ENCODE measurements at regions not wholly inside any gene's neighbourhood (a gene's known extent, or its start where the extent isn't known, plus 50 kb on each side); places are given as distances from the start of the nearest gene placed in this dataset.
A peak's percentile ranks its signal among the peaks of the same experiment; 100 is the strongest.

- H3K4me1 ChIP-seq (ENCODE audit: control insufficient read depth in 1 of 2, insufficient read depth in 2 of 2, low read length in 2 of 2) = no peaks in the 10 kb centered on the region
- no peak overlapping the region for H3K4me2 ChIP-seq (ENCODE audit: low read length)
- H3K23ac ChIP-seq (ENCODE audit: low read length) = no peak overlapping the region
- no peak overlapping the region for H3K4me3 ChIP-seq (ENCODE audit: low read depth, low read length)
- H4K12ac ChIP-seq (ENCODE audit: low read depth, low read length) = no peak overlapping the region
- H2BK120ac ChIP-seq (ENCODE audit: insufficient read depth, low read length, poor library complexity) = no peak overlapping the region
- H3K79me1 ChIP-seq (ENCODE audit: low read length) = no peaks in the 10 kb centered on the region
- no peak overlapping the region for H2BK12ac ChIP-seq (ENCODE audit: low read length)
- no peaks in the 10 kb centered on the region for H3K36me3 ChIP-seq (ENCODE audit: control insufficient read depth in 1 of 2, insufficient read depth in 2 of 2, low read length in 2 of 2)
- no peak overlapping the region for H3K18ac ChIP-seq (ENCODE audit: low read length)
- H3K79me2 ChIP-seq (ENCODE audit: control insufficient read depth, insufficient read depth, low read length, poor library complexity) = no peaks in the 10 kb centered on the region
- H3K27me3 ChIP-seq (ENCODE audit: insufficient read depth, low read length) = no peaks in the 10 kb centered on the region
- no CpG with 5 or more reads among the region's 3 CpGs for WGBS (ENCODE audit: extremely low coverage, insufficient coverage, insufficient read length)
- no peaks in the 10 kb centered on the region for H3K9me3 ChIP-seq (ENCODE audit: insufficient read depth, low read depth, low read length)
- no peak overlapping the region for H2AFZ ChIP-seq (ENCODE audit: insufficient read depth, low read length, poor library complexity)
- H4K8ac ChIP-seq (ENCODE audit: low read depth, low read length) = no peak overlapping the region
- no peak overlapping the region for H3K9ac ChIP-seq (ENCODE audit: low read length)
- no peak for DNase-seq
- H3K14ac ChIP-seq (ENCODE audit: low read length) = no peak overlapping the region
- H3K4ac ChIP-seq (ENCODE audit: low read depth, low read length) = no peak overlapping the region
- no peak overlapping the region for H3K27ac ChIP-seq (ENCODE audit: low read depth, low read length)
- H2BK5ac ChIP-seq (ENCODE audit: low read depth, low read length, poor library complexity) = no peak overlapping the region
- H4K91ac ChIP-seq (ENCODE audit: low read depth, low read length) = no peak overlapping the region
- H2AK5ac ChIP-seq (ENCODE audit: low read length) = no peak overlapping the region
Observed at GRCh38 chr2:228698963-228699362, 517.5 kb upstream of the SPHKAP start.

- no CpG with 5 or more reads among the region's 3 CpGs for WGBS (ENCODE audit: extremely low coverage, insufficient coverage, insufficient read length)
- no peak overlapping the region for H4K91ac ChIP-seq (ENCODE audit: low read depth, low read length)
- H3K79me1 ChIP-seq (ENCODE audit: low read length) = no peaks in the 10 kb centered on the region
- H2AK5ac ChIP-seq (ENCODE audit: low read length) = no peak overlapping the region
- H3K4ac ChIP-seq (ENCODE audit: low read depth, low read length) = no peak overlapping the region
- no peak overlapping the region for H3K18ac ChIP-seq (ENCODE audit: low read length)
- no peak overlapping the region for H2BK120ac ChIP-seq (ENCODE audit: insufficient read depth, low read length, poor library complexity)
- H3K9ac ChIP-seq (ENCODE audit: low read length) = no peak overlapping the region
- no peak overlapping the region for H4K8ac ChIP-seq (ENCODE audit: low read depth, low read length)
- no peaks in the 10 kb centered on the region for H3K79me2 ChIP-seq (ENCODE audit: control insufficient read depth, insufficient read depth, low read length, poor library complexity)
- no peak overlapping the region for H3K27ac ChIP-seq (ENCODE audit: low read depth, low read length)
- H4K12ac ChIP-seq (ENCODE audit: low read depth, low read length) = no peak overlapping the region
- H3K9me3 ChIP-seq (ENCODE audit: insufficient read depth, low read depth, low read length) = no peaks in the 10 kb centered on the region
- no peak overlapping the region for H2AFZ ChIP-seq (ENCODE audit: insufficient read depth, low read length, poor library complexity)
- H3K23ac ChIP-seq (ENCODE audit: low read length) = no peak overlapping the region
- H3K14ac ChIP-seq (ENCODE audit: low read length) = no peak overlapping the region
- H3K4me2 ChIP-seq (ENCODE audit: low read length) = no peak overlapping the region
- no peaks in the 10 kb centered on the region for H3K36me3 ChIP-seq (ENCODE audit: control insufficient read depth in 1 of 2, insufficient read depth in 2 of 2, low read length in 2 of 2)
- H2BK12ac ChIP-seq (ENCODE audit: low read length) = no peak overlapping the region
- H2BK5ac ChIP-seq (ENCODE audit: low read depth, low read length, poor library complexity) = no peak overlapping the region
- H3K4me3 ChIP-seq (ENCODE audit: low read depth, low read length) = no peak overlapping the region
- H3K27me3 ChIP-seq (ENCODE audit: insufficient read depth, low read length) = no peaks in the 10 kb centered on the region
- peak; percentile 56 to 65 for DNase-seq
- H3K4me1 ChIP-seq (ENCODE audit: control insufficient read depth in 1 of 2, insufficient read depth in 2 of 2, low read length in 2 of 2) = no peaks in the 10 kb centered on the region
Observed at GRCh38 chr2:228697456-228697855, 516.0 kb upstream of the SPHKAP start.

GRCh38 chr2:228690681-228691080, 509.2 kb upstream of the SPHKAP start:
- H3K4me3 ChIP-seq (ENCODE audit: low read depth, low read length) = no peak overlapping the region
- H4K91ac ChIP-seq (ENCODE audit: low read depth, low read length) = no peak overlapping the region
- no peaks in the 10 kb centered on the region for H3K79me1 ChIP-seq (ENCODE audit: low read length)
- no peak overlapping the region for H3K14ac ChIP-seq (ENCODE audit: low read length)
- H3K18ac ChIP-seq (ENCODE audit: low read length) = no peak overlapping the region
- H3K79me2 ChIP-seq (ENCODE audit: control insufficient read depth, insufficient read depth, low read length, poor library complexity) = no peaks in the 10 kb centered on the region
- H3K36me3 ChIP-seq (ENCODE audit: control insufficient read depth in 1 of 2, insufficient read depth in 2 of 2, low read length in 2 of 2) = no peaks in the 10 kb centered on the region
- H3K4me1 ChIP-seq (ENCODE audit: control insufficient read depth in 1 of 2, insufficient read depth in 2 of 2, low read length in 2 of 2) = peaks cover 4 to 17% of the 10 kb centered on the region in 2 experiments
- no peaks in the 10 kb centered on the region for H3K9me3 ChIP-seq (ENCODE audit: insufficient read depth, low read depth, low read length)
- H3K4me2 ChIP-seq (ENCODE audit: low read length) = no peak overlapping the region
- no peak overlapping the region for H3K27ac ChIP-seq (ENCODE audit: low read depth, low read length)
- H2AK5ac ChIP-seq (ENCODE audit: low read length) = no peak overlapping the region
- WGBS (ENCODE audit: extremely low coverage, insufficient coverage, insufficient read length) = no CpG with 5 or more reads among the region's 7 CpGs
- H3K9ac ChIP-seq (ENCODE audit: low read length) = no peak overlapping the region
- H2BK5ac ChIP-seq (ENCODE audit: low read depth, low read length, poor library complexity) = no peak overlapping the region
- peak in 1 of 2 donors; percentile 11 for DNase-seq
- no peak overlapping the region for H2BK120ac ChIP-seq (ENCODE audit: insufficient read depth, low read length, poor library complexity)
- no peak overlapping the region for H4K8ac ChIP-seq (ENCODE audit: low read depth, low read length)
- H3K4ac ChIP-seq (ENCODE audit: low read depth, low read length) = no peak overlapping the region
- H2BK12ac ChIP-seq (ENCODE audit: low read length) = no peak overlapping the region
- no peak overlapping the region for H2AFZ ChIP-seq (ENCODE audit: insufficient read depth, low read length, poor library complexity)
- no peak overlapping the region for H4K12ac ChIP-seq (ENCODE audit: low read depth, low read length)
- no peaks in the 10 kb centered on the region for H3K27me3 ChIP-seq (ENCODE audit: insufficient read depth, low read length)
- no peak overlapping the region for H3K23ac ChIP-seq (ENCODE audit: low read length)

- no peak overlapping the region for H3K18ac ChIP-seq (ENCODE audit: low read length)
Observed at GRCh38 chr2:228689053-228689452, 507.6 kb upstream of the SPHKAP start.

More at GRCh38 chr2:228689053-228689452, 507.6 kb upstream of the SPHKAP start:
- peaks cover 4 to 17% of the 10 kb centered on the region in 2 experiments for H3K4me1 ChIP-seq (ENCODE audit: control insufficient read depth in 1 of 2, insufficient read depth in 2 of 2, low read length in 2 of 2)
- no peaks in the 10 kb centered on the region for H3K79me2 ChIP-seq (ENCODE audit: control insufficient read depth, insufficient read depth, low read length, poor library complexity)
- H3K4ac ChIP-seq (ENCODE audit: low read depth, low read length) = no peak overlapping the region
- H4K91ac ChIP-seq (ENCODE audit: low read depth, low read length) = no peak overlapping the region
- H3K4me2 ChIP-seq (ENCODE audit: low read length) = no peak overlapping the region
- no peak overlapping the region for H3K9ac ChIP-seq (ENCODE audit: low read length)
- no peak overlapping the region for H2BK12ac ChIP-seq (ENCODE audit: low read length)
- no peak overlapping the region for H2BK5ac ChIP-seq (ENCODE audit: low read depth, low read length, poor library complexity)
- no peak overlapping the region for H3K4me3 ChIP-seq (ENCODE audit: low read depth, low read length)
- no peaks in the 10 kb centered on the region for H3K36me3 ChIP-seq (ENCODE audit: control insufficient read depth in 1 of 2, insufficient read depth in 2 of 2, low read length in 2 of 2)
- H3K9me3 ChIP-seq (ENCODE audit: insufficient read depth, low read depth, low read length) = no peaks in the 10 kb centered on the region
- no peak overlapping the region for H3K23ac ChIP-seq (ENCODE audit: low read length)
- no peak overlapping the region for H3K14ac ChIP-seq (ENCODE audit: low read length)
- H2AK5ac ChIP-seq (ENCODE audit: low read length) = no peak overlapping the region
- H4K8ac ChIP-seq (ENCODE audit: low read depth, low read length) = no peak overlapping the region
- WGBS (ENCODE audit: extremely low coverage, insufficient coverage, insufficient read length) = no CpG with 5 or more reads among the region's 7 CpGs
- no peaks in the 10 kb centered on the region for H3K27me3 ChIP-seq (ENCODE audit: insufficient read depth, low read length)
- H3K79me1 ChIP-seq (ENCODE audit: low read length) = no peaks in the 10 kb centered on the region
- H2AFZ ChIP-seq (ENCODE audit: insufficient read depth, low read length, poor library complexity) = no peak overlapping the region
- H3K27ac ChIP-seq (ENCODE audit: low read depth, low read length) = no peak overlapping the region
- H2BK120ac ChIP-seq (ENCODE audit: insufficient read depth, low read length, poor library complexity) = no peak overlapping the region
- H4K12ac ChIP-seq (ENCODE audit: low read depth, low read length) = no peak overlapping the region
- peak in 1 of 2 donors; percentile 23 for DNase-seq

Measured in trophoblast cell (in vitro differentiated cells and primary cell).